ENCODE measurements at regions not wholly inside any gene's neighbourhood (a gene's known extent, or its start where the extent isn't known, plus 50 kb on each side); places are given as distances from the start of the nearest gene placed in this dataset.

DNA sequence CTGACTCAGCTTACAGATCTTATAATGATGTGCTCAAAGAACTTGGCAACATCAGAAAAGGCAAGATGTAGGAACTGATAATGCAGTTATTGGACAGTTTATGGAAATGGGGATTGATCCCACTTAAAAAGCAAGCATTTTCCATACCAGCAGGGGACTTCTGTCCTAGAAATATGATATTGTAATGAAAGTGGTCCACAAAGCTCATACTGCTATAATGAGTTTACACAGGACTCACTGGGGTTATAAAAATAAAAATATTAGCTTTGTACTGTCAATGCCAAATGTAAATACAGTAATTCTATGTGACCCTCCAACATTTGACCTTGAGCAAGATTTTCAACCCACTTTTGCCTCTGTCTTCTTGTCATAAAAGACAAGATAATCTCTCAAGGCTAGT lies 145.5 kb upstream of the SEM1 start:
- TF ChIP-seq ZFX (IDR thresholded peaks at IDR 0.05), result no peak
- TF ChIP-seq, protein P1, sequence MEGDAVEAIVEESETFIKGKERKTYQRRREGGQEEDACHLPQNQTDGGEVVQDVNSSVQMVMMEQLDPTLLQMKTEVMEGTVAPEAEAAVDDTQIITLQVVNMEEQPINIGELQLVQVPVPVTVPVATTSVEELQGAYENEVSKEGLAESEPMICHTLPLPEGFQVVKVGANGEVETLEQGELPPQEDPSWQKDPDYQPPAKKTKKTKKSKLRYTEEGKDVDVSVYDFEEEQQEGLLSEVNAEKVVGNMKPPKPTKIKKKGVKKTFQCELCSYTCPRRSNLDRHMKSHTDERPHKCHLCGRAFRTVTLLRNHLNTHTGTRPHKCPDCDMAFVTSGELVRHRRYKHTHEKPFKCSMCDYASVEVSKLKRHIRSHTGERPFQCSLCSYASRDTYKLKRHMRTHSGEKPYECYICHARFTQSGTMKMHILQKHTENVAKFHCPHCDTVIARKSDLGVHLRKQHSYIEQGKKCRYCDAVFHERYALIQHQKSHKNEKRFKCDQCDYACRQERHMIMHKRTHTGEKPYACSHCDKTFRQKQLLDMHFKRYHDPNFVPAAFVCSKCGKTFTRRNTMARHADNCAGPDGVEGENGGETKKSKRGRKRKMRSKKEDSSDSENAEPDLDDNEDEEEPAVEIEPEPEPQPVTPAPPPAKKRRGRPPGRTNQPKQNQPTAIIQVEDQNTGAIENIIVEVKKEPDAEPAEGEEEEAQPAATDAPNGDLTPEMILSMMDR (conservative IDR thresholded peaks at IDR 0.05), result no peak
- no peak overlapping the region for H3K27ac ChIP-seq

DNA sequence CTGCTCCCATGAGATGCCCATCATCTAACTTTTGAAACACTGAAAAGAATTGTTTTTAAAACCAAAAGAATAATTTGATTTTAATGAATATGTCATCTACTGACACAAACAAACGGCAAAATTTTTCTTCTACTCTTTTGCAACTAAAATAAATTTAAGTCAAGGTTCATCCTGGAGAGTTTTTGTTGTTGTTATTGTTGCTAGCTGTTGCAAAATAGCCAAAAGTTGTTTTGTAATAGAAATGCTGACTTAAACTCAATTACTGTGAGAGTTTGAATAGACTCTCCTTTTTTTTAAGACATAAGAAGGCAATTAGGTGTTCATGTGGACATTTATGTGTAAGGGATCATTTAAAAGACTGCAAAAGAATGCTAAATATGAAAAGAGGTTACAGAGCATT lies 146.0 kb upstream of the SEM1 start:
- no peak for TF ChIP-seq ZFX (IDR thresholded peaks at IDR 0.05)
- TF ChIP-seq, protein P1 (conservative IDR thresholded peaks at IDR 0.05), result no peak
- no peak overlapping the region for H3K27ac ChIP-seq

DNA sequence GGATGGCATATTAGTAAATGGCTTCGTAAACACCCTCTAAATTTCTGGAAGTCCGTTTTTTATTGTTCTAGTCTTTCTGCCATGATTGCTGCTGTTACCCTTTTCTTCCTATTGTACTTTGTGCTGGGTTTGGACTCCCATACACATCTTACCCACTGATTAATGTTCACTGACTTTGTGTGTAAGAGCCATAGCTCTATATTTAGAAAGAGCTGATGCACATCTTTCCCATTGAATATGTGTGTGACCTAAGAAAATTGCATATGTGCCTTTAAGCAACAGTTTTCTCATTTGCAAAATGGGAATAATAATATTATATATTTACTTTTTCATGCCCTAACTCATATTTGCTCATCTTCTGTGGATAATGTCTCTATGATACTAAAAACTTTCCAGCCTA lies 135.8 kb upstream of the DLX6 start:
- H3K27ac ChIP-seq, result no peak overlapping the region
- TF ChIP-seq, protein P1 (conservative IDR thresholded peaks at IDR 0.05), result no peak
- TF ChIP-seq ZFX (IDR thresholded peaks at IDR 0.05), result no peak

- no peak overlapping the region for H3K27ac ChIP-seq
- no peak for TF ChIP-seq ZFX (IDR thresholded peaks at IDR 0.05)
- TF ChIP-seq, protein P1 (conservative IDR thresholded peaks at IDR 0.05), result no peak
These were observed 135.2 kb upstream of the DLX6 start for GRCh38 chr7:96870185-96870584.

DNA sequence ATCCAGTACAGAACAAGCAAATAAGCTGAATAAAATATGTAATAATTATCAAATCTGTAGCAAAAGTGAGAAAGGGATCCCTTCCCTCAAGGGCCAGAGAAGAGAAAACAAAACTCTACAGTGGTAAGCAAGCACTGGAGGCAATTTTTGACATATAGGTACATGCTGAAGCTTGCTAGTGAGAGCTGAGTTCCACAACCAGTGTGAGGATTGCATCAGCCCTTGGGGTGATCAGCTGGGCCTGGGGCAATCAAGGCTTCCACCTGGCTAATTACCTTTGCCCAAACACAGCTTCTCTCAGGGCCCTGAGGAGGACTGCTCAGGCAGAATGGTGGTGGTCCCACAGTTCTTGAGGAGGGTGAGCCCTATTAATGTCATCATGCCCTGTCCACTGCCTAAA lies 134.4 kb upstream of the DLX6 start:
- TF ChIP-seq, protein P1 (conservative IDR thresholded peaks at IDR 0.05), result no peak
- no peak overlapping the region for H3K27ac ChIP-seq

DNA sequence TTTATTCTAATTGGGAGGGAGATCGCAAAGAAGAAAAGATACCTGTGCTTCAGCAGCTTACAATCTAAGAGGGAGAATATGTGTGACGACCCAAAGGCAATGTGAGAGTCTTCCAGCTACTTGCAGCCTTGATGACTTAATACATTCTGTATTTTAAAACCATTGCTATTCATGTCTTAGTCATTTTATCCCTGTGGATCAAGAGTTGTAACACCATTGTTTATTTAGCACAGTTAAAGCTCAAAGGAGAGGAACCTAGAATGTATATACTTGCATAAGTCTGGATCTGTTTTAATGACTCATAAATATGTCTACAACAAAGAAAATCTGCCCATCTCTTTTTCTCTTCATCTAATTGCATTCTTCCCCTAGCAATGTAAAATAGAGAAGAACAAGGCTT lies 117.9 kb upstream of the DLX6 start:
- TF ChIP-seq, protein P1 (conservative IDR thresholded peaks at IDR 0.05), result no peak
- no peak for TF ChIP-seq ZFX (IDR thresholded peaks at IDR 0.05)
- H3K27ac ChIP-seq, result no peak overlapping the region

- TF ChIP-seq, protein P1 (conservative IDR thresholded peaks at IDR 0.05), result no peak
- TF ChIP-seq ZFX (IDR thresholded peaks at IDR 0.05), result no peak
- no peak overlapping the region for H3K27ac ChIP-seq
These were observed 106.2 kb upstream of the DLX6 start for GRCh38 chr7:96899108-96899507.

Data from C4-2B (cell line).